H9 (cell line): ENCODE measurements at regions not wholly inside any gene's neighbourhood (a gene's known extent, or its start where the extent isn't known, plus 50 kb on each side); places are given as distances from the start of the nearest gene placed in this dataset.

Experiments used
- DNase-seq: peaks from one replicate; pipeline ENCODE4 v3.0.0-alpha.2; 2017
- H2AFZ ChIP-seq: one replicate; pipeline ENCODE4 v1.6.1; 2013; ENCODE audit warnings: mild to moderate bottlenecking, low read length, control low read depth, moderate library complexity
- H2AK5ac ChIP-seq: 2 replicates; pipeline ENCODE4 v1.6.1; 2013; ENCODE audit warnings: low read length, control low read depth, mixed read lengths; ENCODE audit not compliant: insufficient read length
- H2BK120ac ChIP-seq: one replicate; pipeline ENCODE4 v1.6.1; 2013; ENCODE audit warnings: low read depth, mild to moderate bottlenecking, low read length, control low read depth, inconsistent platforms; ENCODE audit not compliant: poor library complexity, severe bottlenecking
- H2BK12ac ChIP-seq: 2 replicates; pipeline ENCODE4 v1.6.1; 2013; ENCODE audit warnings: low read length, control low read depth, mixed read lengths, low read depth; ENCODE audit not compliant: insufficient read length
- H2BK15ac ChIP-seq: 2 replicates; pipeline ENCODE4 v1.6.1; 2013; ENCODE audit warnings: low read depth, low read length, control low read depth
- H2BK20ac ChIP-seq: one replicate; pipeline ENCODE4 v1.6.1; 2013; ENCODE audit warnings: low read depth, mild to moderate bottlenecking, low read length, control low read depth, inconsistent platforms; ENCODE audit not compliant: poor library complexity, severe bottlenecking
- H2BK5ac ChIP-seq: 2 replicates; pipeline ENCODE4 v1.6.1; 2013; ENCODE audit warnings: low read length, control low read depth, mixed read lengths; ENCODE audit not compliant: insufficient read length
- H3K14ac ChIP-seq: 2 replicates; pipeline ENCODE4 v1.6.1; 2013; ENCODE audit warnings: low read length, control low read depth; ENCODE audit not compliant: insufficient read depth
- H3K18ac ChIP-seq: 2 replicates; pipeline ENCODE4 v1.6.1; 2013; ENCODE audit warnings: low read depth, mild to moderate bottlenecking, mixed read lengths, low read length, control low read depth; ENCODE audit not compliant: insufficient read length
- H3K23ac ChIP-seq: 2 replicates; pipeline ENCODE4 v1.6.1; 2013; ENCODE audit warnings: low read length, control low read depth, mixed read lengths, low read depth; ENCODE audit not compliant: insufficient read length
- H3K23me2 ChIP-seq: 2 replicates; pipeline ENCODE4 v1.6.1; 2013; ENCODE audit warnings: low read depth, mild to moderate bottlenecking, mixed read lengths, low read length, control low read depth; ENCODE audit not compliant: insufficient read length, poor library complexity, severe bottlenecking
- H3K27ac ChIP-seq: 2 replicates; pipeline ENCODE4 v1.5.1; 2013; ENCODE audit warnings: low read length, control low read depth, mixed read lengths, low read depth; ENCODE audit not compliant: insufficient read length
- H3K27me3 ChIP-seq: 2 replicates; pipeline ENCODE4 v1.6.1; 2013; ENCODE audit warnings: low read length, control low read depth, inconsistent platforms; ENCODE audit not compliant: insufficient read depth
- H3K4ac ChIP-seq: 2 replicates; pipeline ENCODE4 v1.6.1; 2013; ENCODE audit warnings: low read depth, mild to moderate bottlenecking, control low read depth, inconsistent platforms, low read length, moderate library complexity
- H3K4me1 ChIP-seq: 2 replicates; pipeline ENCODE4 v1.6.1; 2013; ENCODE audit warnings: low read length, control low read depth, inconsistent platforms; ENCODE audit not compliant: insufficient read depth
- H3K4me2 ChIP-seq: 2 replicates; pipeline ENCODE4 v1.6.1; 2013; ENCODE audit warnings: low read length, control low read depth, mixed read lengths; ENCODE audit not compliant: insufficient read length, insufficient read depth
- H3K56ac ChIP-seq: 2 replicates; pipeline ENCODE4 v1.6.1; 2013; ENCODE audit warnings: low read depth, mild to moderate bottlenecking, mixed read lengths, low read length, control low read depth; ENCODE audit not compliant: insufficient read length
- H3K79me1 ChIP-seq: 2 replicates; pipeline ENCODE4 v1.6.1; 2013; ENCODE audit warnings: low read depth, mild to moderate bottlenecking, moderate library complexity, low read length, control low read depth, inconsistent platforms; ENCODE audit not compliant: insufficient read depth, poor library complexity, severe bottlenecking
- H3K79me2 ChIP-seq: 2 replicates; pipeline ENCODE4 v1.6.1; 2013; ENCODE audit warnings: low read length, control low read depth, inconsistent platforms; ENCODE audit not compliant: insufficient read depth
- H3K9ac ChIP-seq: 2 replicates; pipeline ENCODE4 v1.6.1; 2013; ENCODE audit warnings: low read length, control low read depth, mixed read lengths; ENCODE audit not compliant: insufficient read length; ENCODE audit errors: extremely low read depth
- H3K9me3 ChIP-seq: one replicate; pipeline ENCODE4 v1.6.1; 2013; ENCODE audit warnings: low read depth, low read length, inconsistent platforms; ENCODE audit not compliant: control insufficient read depth
- H3T11ph ChIP-seq: one replicate; pipeline ENCODE4 v1.6.1; 2013; ENCODE audit warnings: mild to moderate bottlenecking, low read length, control low read depth, inconsistent platforms
- H4K20me1 ChIP-seq: one replicate; pipeline ENCODE4 v1.6.1; 2013; ENCODE audit not compliant: control insufficient read depth, insufficient read length, insufficient read depth
- H4K5ac ChIP-seq: 2 replicates; pipeline ENCODE4 v1.6.1; 2013; ENCODE audit warnings: low read depth, mild to moderate bottlenecking, mixed read lengths, low read length, control low read depth; ENCODE audit not compliant: insufficient read length
- H4K8ac ChIP-seq: replicated peaks from 2 replicates; pipeline ENCODE4 v1.6.1; 2013; ENCODE audit warnings: low read length, control low read depth, mixed read lengths, low read depth; ENCODE audit not compliant: insufficient read length
- H4K91ac ChIP-seq: 2 replicates; pipeline ENCODE4 v1.6.1; 2013; ENCODE audit warnings: low read depth, mild to moderate bottlenecking, moderate library complexity, mixed read lengths, low read length, control low read depth; ENCODE audit not compliant: insufficient read length
- H3K27ac Mint-ChIP-seq, 3 experiments: 2 replicates in 2 of 3; 3 replicates in 1 of 3; pipeline ENCODE4 v1.8.0; 2020 to 2021; ENCODE audit warnings: mixed read lengths in 3 of 3, mild to moderate bottlenecking in 1 of 3, moderate library complexity in 1 of 3
- H3K27me3 Mint-ChIP-seq: 2 replicates; pipeline ENCODE4 v1.8.0; 2021; ENCODE audit warnings: low read depth, mild to moderate bottlenecking, moderate library complexity, mixed read lengths
- H3K36me3 Mint-ChIP-seq, 3 experiments: 2 replicates in 2 of 3; 3 replicates in 1 of 3; pipeline ENCODE4 v1.8.0; 2020 to 2021; ENCODE audit warnings: low read depth in 3 of 3, mixed read lengths in 3 of 3; ENCODE audit not compliant: insufficient read depth in 1 of 3
- H3K4me1 Mint-ChIP-seq, 2 experiments: 2 replicates each; pipeline ENCODE4 v1.8.0; 2020; ENCODE audit warnings: mixed read lengths in 2 of 2
- H3K4me3 Mint-ChIP-seq, 2 experiments: 2 replicates in 1 of 2; 3 replicates in 1 of 2; pipeline ENCODE4 v1.8.0; 2020 to 2021; ENCODE audit warnings: mild to moderate bottlenecking in 2 of 2, mixed read lengths in 2 of 2, moderate library complexity in 1 of 2
- H3K9me3 Mint-ChIP-seq, 2 experiments: 2 replicates in 1 of 2; 3 replicates in 1 of 2; pipeline ENCODE4 v1.8.0; 2020; ENCODE audit warnings: mild to moderate bottlenecking in 2 of 2, mixed read lengths in 2 of 2, moderate library complexity in 1 of 2
- WGBS: extraction: QIAGEN DNeasy Blood & Tissue Kit; methylation state at CpG from one replicate; pipeline ENCODE4 v1.1.7; 2013; ENCODE audit warnings: missing lambda C conversion rate, low lambda C conversion rate, mixed read lengths; ENCODE audit not compliant: insufficient read length; ENCODE audit errors: extremely low coverage; 5-methylcytosine and 5-hydroxymethylcytosine counted together
- TF ChIP-seq, protein P1 (sequence below): fragments of 200-600 bp; sonication (generic); conservative IDR thresholded peaks from 3 replicates; pipeline ENCODE4 v1.8.0; 2021; ENCODE audit warnings: antibody characterized with exemption, mild to moderate bottlenecking

DNA sequence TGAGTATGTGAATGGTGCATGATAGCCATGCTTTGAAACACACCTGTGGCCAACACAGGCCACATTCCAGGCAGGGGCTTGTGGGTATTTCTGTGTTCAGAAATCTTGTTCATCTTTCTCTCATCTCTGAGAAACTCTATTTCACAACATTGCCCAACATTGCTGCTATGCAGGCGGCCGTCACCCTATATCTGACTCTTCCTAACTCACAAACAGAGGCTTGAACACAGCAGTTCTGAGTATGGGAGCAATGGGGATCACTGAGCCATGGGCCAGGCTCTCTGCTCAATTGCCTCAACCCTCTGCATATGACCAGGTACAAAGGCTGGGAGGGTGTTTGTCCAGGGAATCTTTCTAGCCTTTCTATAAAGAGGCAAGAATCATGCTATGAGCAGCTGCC is 259.9 kb downstream of the BUD13 start:
- no CpG with 5 or more reads among the region's 2 CpGs for WGBS
- H4K91ac ChIP-seq, result no peak overlapping the region
- H3K9me3 ChIP-seq, result no peaks in the 10 kb centered on the region
- H3K14ac ChIP-seq, result no peak overlapping the region
- no peak overlapping the region for H2AK5ac ChIP-seq
- H3K27ac ChIP-seq, result no peak overlapping the region
- no peak for DNase-seq
- TF ChIP-seq, protein P1, sequence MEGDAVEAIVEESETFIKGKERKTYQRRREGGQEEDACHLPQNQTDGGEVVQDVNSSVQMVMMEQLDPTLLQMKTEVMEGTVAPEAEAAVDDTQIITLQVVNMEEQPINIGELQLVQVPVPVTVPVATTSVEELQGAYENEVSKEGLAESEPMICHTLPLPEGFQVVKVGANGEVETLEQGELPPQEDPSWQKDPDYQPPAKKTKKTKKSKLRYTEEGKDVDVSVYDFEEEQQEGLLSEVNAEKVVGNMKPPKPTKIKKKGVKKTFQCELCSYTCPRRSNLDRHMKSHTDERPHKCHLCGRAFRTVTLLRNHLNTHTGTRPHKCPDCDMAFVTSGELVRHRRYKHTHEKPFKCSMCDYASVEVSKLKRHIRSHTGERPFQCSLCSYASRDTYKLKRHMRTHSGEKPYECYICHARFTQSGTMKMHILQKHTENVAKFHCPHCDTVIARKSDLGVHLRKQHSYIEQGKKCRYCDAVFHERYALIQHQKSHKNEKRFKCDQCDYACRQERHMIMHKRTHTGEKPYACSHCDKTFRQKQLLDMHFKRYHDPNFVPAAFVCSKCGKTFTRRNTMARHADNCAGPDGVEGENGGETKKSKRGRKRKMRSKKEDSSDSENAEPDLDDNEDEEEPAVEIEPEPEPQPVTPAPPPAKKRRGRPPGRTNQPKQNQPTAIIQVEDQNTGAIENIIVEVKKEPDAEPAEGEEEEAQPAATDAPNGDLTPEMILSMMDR, result no peak
- H2BK120ac ChIP-seq, result no peak overlapping the region
- no peaks in the 10 kb centered on the region for H3K27me3 ChIP-seq
- H3K79me2 ChIP-seq, result no peaks in the 10 kb centered on the region
- no peak overlapping the region for H2BK20ac ChIP-seq
- no peak overlapping the region for H2AFZ ChIP-seq
- no peak overlapping the region for H3K56ac ChIP-seq
- H2BK12ac ChIP-seq, result no peak overlapping the region
- H3K23me2 ChIP-seq, result no peaks in the 10 kb centered on the region
- no peak overlapping the region for H3K4ac ChIP-seq
- no peaks in the 10 kb centered on the region for H3K36me3 Mint-ChIP-seq
- H3K18ac ChIP-seq, result no peak overlapping the region
- peaks cover 29 to 38% of the 10 kb centered on the region in 2 experiments for H3K4me1 Mint-ChIP-seq
- no peak overlapping the region for H2BK5ac ChIP-seq
- H3K4me1 ChIP-seq, result no peaks in the 10 kb centered on the region; the same call in 1 of the 2 replicates
- H3T11ph ChIP-seq, result no peak overlapping the region
- no peaks in the 10 kb centered on the region for H3K79me1 ChIP-seq
- H3K27ac Mint-ChIP-seq, result no peak overlapping the region
- no peaks in the 10 kb centered on the region; a peak in 1 of 5 replicates for H3K9me3 Mint-ChIP-seq
- no peak overlapping the region for H2BK15ac ChIP-seq
- no peaks in the 10 kb centered on the region for H4K20me1 ChIP-seq
- H3K27me3 Mint-ChIP-seq, result peaks cover 30% of the 10 kb centered on the region
- no peak overlapping the region for H4K5ac ChIP-seq
- H3K9ac ChIP-seq, result no peak overlapping the region
- H4K8ac ChIP-seq, result no peak overlapping the region
- H3K4me3 Mint-ChIP-seq, result no peak overlapping the region
- H3K4me2 ChIP-seq, result no peak overlapping the region
- no peak overlapping the region for H3K23ac ChIP-seq
